ENCODE measurements at regions not wholly inside any gene's neighbourhood (a gene's known extent, or its start where the extent isn't known, plus 50 kb on each side); places are given as distances from the start of the nearest gene placed in this dataset.
A peak's percentile ranks its signal among the peaks of the same experiment; 100 is the strongest.

DNA sequence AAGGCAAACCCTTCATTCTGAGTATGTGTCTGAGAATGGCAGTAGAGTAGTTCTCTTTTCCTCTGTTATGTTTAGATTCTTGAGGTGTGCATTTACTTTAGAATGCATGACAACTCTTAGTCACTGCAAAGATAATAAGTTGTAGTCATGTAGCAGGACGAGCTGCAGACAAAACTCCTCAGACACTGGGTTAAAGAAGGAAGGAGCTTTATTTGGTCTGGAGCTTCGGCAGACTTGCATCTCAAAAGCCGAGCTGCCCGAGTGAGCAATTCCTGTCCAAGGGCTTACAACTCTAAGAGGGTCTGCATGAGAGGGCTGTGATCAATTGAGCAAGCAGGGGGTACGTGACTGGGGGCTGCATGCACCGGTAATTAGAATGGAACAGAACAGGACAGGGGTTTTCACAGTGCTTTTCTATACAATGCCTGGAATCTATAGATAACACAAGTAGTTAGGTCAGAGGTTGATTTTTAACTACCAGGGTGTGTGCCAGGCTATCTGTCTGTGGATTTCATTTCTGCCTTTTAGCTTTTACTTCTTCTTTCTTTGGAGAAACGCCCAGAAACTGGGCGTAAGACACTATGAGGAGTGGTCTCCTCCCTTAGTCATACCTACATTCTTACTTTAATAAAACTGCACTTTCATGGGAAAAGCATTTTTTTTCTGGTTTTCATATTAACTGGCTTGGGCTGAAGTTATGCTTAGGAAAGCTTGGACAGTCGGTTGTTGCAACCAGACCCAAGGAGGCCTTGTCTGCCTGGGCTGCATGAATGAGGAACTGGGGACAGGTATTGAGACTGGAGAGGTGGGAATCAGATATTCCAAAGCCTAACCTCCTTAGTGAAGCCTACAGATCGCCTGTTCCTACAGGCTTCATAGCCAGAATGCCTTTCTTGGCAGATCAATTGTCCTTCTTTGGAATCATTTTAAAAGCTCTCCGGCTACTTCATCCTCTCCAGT lies 115.1 kb downstream of the RHOU start:
- Histone ChIP-seq H3K36me3 (no peaks in the 10 kb centered on the region), H3K4me3 (no peak overlapping the region), H3K27ac (no peak overlapping the region), H3K27me3 (no peaks in the 10 kb centered on the region), H3K4me1 (ENCODE audit: insufficient read depth) (no peaks in the 10 kb centered on the region), H3K9me3 (no peaks in the 10 kb centered on the region)
- WGBS, 3 donors: 77 to 89% (median 86%) methylated on average over 11 of the region's 11 CpGs
- no peak for DNase-seq
- intact Hi-C loops (cut with DNase I): no loop called here
- TF ChIP-seq POLR2A (IDR thresholded peaks at IDR 0.05) (no peak), CTCF (IDR thresholded peaks at IDR 0.05) (no peak), EP300 (IDR thresholded peaks at IDR 0.05) (no peak)

DNA sequence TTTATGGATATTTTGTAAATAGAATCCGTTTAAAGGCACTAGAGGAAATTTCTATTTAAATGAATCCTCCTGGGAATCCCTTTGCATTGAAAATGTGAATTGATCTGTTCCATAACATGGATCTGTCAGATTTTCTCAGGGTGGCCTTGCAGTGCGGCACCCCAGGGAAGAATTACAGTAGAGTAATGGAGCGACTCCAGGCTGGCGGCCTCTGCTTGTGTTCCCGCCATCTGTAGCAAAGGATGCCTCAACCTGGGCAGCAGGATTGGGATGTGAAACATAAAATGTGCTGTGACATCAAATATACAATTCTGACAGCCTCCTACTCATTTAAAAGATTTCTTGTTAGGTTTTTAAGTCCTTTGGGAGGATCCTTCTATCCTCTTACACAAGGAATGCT lies 115.9 kb downstream of the RHOU start:
- TF ChIP-seq CTCF (IDR thresholded peaks at IDR 0.05): no peak
- TF ChIP-seq EP300 (IDR thresholded peaks at IDR 0.05): no peak
- no peak for TF ChIP-seq POLR2A (IDR thresholded peaks at IDR 0.05)
- Histone ChIP-seq H3K27me3 (no peaks in the 10 kb centered on the region), H3K27ac (no peak overlapping the region), H3K9me3 (no peaks in the 10 kb centered on the region), H3K36me3 (no peaks in the 10 kb centered on the region), H3K4me3 (no peak overlapping the region), H3K4me1 (ENCODE audit: insufficient read depth) (no peaks in the 10 kb centered on the region)
- intact Hi-C loops (cut with DNase I): no loop called here
- 95 to 96% (median 95%) methylated on average over 5 of the region's 5 CpGs for WGBS, 3 donors
- DNase-seq: peak in 1 of 5 donors; percentile 4

DNA sequence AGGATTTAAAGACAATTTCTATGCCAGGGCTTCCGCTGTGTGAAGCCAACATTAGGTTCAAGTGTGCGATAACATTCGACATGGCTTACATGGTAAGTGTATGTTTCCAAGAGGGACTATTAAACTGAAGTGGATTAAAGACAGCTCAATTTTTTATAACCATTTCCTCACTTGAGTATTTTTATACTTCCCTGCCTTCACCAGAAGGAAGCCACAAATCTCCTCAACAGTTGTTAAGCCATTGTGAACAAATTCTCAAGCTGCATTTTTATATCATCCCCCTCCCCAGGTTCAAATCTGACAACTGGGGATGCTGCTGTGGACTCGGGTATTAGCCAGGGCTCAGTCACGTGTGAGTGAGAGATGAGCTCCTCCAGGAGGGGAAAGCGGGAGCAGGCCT lies 116.3 kb downstream of the RHOU start:
- Histone ChIP-seq H3K27ac (no peak overlapping the region), H3K36me3 (no peaks in the 10 kb centered on the region), H3K4me3 (no peak overlapping the region), H3K9me3 (no peaks in the 10 kb centered on the region), H3K27me3 (no peaks in the 10 kb centered on the region), H3K4me1 (ENCODE audit: insufficient read depth) (no peaks in the 10 kb centered on the region)
- no peak for DNase-seq
- TF ChIP-seq EP300 (IDR thresholded peaks at IDR 0.05): no peak
- TF ChIP-seq POLR2A (IDR thresholded peaks at IDR 0.05): no peak
- TF ChIP-seq CTCF (IDR thresholded peaks at IDR 0.05): no peak
- WGBS, 3 donors: 77 to 87% (median 84%) methylated on average over 6 of the region's 6 CpGs
- intact Hi-C loops (cut with DNase I): no loop called here

GRCh38 chr1:228852024-228852423 lies 116.7 kb downstream of the RHOU start:
- no peaks in the 10 kb centered on the region for H3K4me1 ChIP-seq (ENCODE audit: insufficient read depth)
- intact Hi-C loops (cut with DNase I): no loop called here
- DNase-seq: peak in 1 of 5 donors; percentile 7
- no peaks in the 10 kb centered on the region for H3K9me3 ChIP-seq
- H3K27ac ChIP-seq: no peak overlapping the region
- no peak overlapping the region for H3K4me3 ChIP-seq
- H3K36me3 ChIP-seq: no peaks in the 10 kb centered on the region
- no peaks in the 10 kb centered on the region for H3K27me3 ChIP-seq
- WGBS, 3 donors: 68 to 79% (median 74%) methylated on average over 4 of the region's 4 CpGs
- TF ChIP-seq POLR2A (IDR thresholded peaks at IDR 0.05) (no peak), EP300 (IDR thresholded peaks at IDR 0.05) (no peak), CTCF (IDR thresholded peaks at IDR 0.05) (no peak)

All from ovary (tissue), 7 donors.